CD4-positive, alpha-beta T cell treated with Interleukin-15 for 1 hour (primary cell): ENCODE measurements at regions not wholly inside any gene's neighbourhood (a gene's known extent, or its start where the extent isn't known, plus 50 kb on each side); places are given as distances from the start of the nearest gene placed in this dataset.
"Not testable (repeated sequence)": the region's sequence is repeated elsewhere in the genome, so short reads cannot be mapped to it uniquely, and the experiment has no call there.

Experiments
- DNase-seq: peaks from one replicate; pipeline ENCODE4 v3.0.0-alpha.2; 2020

DNA sequence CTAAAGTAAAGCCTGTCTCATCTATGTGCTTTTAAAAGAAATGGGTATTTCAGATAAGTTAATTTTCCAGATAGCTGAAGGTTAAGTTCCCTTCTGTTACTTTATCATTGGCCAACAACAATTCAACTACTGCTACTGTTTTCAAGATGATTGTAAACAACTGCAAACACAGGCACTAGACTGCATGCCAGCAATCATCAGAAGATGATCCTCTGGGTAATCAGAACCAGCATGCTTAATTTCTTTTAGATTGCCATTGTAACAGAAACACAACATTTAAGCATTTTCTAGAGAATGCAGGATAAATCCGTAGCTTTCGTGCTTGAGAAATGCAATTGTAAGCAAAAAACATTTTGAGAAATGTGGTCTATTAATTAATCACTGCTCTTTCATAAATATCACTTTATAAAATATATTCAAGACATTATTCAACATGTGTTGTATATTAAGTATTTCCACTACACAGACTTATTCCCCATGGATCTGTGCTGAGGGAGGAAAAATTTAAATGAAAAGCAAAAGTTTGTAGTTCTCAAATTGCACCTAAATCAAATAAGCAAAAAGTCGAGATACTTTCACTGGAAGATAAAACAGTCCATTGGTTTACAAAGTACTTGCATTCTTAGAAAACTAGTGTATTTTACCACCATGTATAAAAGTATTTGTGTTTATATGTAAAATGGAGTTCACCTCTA lies 133.7 kb downstream of the ATL2 start:
- DNase-seq, result no peak

DNA sequence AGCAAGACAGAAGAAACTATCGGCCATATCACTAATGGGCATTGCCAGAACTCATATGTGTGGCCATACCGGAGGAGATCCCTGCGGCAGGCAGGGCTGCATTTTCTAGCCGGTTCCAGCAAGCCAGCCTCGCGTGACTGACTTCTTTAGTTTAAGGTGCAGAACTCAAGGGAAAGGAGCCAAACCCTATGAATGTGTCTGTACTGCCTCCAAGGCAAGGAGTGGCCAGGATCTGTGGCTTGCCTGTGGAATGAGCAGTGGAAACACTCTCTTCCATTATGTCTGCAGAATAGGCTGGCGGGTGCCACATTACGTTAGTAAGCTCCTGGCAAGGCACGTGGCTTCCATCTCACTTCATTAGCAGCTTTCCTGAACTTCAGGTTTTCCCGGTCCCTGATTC lies 137.6 kb downstream of the ATL2 start:
- DNase-seq, result no peak

DNA sequence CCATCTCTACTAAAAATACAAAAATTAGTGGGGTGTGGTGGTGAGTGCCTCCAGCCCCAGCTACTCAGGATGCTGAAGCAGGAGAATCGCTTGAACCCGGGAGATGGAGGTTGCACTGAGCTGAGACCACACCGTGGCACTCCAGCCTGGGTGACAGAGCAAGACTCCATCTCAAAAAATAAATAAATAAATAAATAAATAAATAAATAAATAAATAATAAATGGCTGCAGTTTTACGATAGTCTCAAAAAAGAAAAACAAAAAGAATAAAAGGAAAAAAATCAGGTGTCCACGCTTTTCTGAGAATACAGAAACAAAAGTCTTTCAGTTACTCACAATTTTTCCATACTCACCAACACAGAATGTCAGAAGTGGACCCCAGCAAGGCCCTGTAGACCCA lies 138.4 kb downstream of the ATL2 start:
- not testable (repeated sequence) for DNase-seq

DNA sequence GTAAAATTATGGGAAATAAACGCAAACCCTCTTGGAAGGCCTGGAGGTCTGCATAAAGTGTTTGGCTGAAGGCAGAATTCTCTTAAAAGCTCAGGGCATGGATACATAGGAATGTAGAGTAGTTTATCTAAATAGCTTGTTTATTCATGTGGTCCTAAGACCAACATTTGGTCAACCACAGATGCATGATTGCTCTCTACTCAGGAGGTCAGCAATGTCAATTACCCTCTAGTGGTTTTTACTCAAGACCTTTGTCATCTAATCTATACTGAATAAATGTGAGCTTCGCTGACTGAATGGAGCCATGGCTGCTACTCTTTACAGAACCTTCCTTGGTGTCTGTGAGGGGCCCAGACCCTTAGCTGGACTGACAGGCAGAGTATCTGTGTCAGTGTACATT lies 139.8 kb downstream of the ATL2 start:
- DNase-seq, result no peak

DNA sequence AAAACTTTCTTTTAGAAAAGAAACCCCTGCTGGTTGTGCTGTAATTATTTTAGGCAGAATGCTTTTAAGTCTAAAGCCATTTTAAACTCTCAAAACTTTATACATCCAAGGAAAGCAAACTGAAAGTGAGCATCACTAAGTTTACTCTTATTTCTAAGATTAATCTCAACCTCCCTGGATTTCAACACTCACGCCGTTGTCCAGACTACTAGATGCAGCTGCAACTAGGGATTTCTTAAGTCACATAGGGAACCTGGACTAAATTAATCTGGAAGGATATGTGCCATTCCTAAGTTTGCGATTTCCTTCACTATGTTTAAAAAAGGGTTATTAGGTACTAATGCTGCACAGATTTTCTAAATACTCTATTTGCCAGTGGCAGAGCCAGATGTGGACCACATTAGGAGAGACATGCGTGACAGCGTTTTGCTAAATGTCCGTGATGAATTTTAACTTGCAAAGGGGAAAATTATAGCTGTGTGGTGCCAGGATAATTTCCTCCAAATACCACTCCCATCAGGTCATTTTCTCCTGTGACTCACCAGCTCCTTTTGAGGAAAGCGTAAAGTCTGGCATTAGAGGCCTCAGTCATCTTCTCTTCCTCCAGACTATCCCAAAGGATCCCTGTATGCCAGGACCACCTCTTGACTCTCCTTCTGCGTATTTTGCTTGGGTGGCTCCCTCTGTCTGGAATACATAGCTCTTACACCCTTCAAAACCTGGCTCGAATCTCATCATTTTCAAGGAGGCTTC lies 143.7 kb downstream of the ATL2 start:
- no peak for DNase-seq

DNA sequence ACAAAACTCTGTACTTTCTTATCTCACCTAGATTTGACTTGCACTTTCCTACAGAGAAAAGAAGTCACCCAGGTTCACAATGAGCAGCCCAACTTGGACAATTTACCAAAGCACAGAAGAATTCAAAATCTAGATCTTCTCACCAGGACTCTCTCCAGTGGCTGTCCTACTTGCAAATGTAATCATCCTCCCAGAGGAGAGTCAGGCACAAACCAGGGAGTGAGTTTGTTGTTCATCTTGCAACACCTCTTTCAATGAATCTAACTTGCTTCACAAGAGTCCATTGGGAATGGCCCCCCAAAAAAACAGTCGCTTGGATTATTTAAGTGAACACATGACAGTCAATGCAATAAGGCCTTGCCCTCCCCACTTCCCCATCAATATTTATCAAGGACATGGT lies 144.6 kb downstream of the ATL2 start:
- no peak for DNase-seq

DNA sequence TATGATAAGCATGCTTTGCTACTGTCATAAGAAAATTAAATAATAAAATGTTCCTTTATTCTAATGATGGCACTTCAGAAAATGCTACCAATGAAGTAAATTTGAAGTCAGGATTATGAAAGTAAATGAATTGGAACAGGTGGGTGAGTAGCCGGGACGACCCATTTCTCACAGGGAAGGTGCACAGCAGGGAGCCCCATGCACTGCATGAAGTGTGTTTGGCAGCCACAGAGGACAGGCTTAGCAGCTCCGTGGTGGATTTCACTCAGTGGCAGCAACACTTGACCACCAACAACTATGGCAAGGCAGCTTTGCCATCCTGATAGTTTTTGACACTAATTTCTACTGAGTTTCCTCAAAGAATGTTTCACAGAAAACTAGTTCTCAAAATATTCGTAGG lies 146.3 kb downstream of the ATL2 start:
- no peak for DNase-seq

DNA sequence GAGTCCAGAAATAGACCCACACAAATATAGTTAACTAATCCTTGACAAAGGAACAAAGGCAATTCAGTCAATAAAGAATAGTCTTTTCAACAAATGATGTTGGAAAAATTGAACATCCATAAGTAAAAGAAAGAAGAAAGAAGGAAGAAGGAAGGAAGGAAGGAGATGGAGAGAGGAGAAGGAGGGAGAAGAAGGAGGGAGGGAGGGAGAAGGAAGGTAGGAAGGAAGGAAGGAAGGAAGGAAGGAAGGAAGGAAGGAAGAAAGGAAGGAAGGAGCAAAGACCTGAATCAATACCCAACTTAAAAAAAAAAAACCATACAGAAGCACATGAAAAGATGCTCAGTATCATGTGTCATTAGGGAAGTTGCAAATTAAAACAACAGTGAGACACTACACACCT lies 148.3 kb downstream of the ATL2 start:
- DNase-seq, result no peak

DNA sequence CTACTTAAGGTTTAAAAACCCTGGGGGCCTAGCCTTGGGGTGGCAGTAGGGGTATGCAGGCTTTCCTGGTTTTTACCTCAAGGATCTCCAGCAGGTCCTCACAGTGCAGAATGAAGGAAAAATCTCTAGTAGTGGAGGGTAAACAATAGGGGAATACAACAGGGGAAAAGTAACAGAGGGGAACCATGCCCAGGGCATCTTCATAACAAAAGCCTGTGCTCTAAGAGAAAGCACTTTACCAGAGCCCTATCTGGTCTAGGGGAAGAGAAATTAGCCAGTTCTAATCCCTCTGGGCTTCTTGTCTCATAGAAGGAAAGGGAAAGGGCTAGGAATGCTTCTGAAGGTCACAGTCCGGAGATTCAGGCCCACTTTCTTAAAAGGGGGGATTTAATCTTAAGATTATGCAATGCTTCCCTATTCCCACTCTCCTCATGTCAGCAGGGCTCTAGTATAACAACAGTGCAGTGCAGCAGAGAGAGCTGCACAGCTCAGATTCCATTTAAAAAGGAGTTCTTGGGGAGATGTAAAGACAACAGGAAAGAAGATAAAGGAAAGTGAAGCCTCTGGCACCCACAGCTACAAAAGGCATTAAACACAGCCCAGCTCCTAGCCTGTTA lies 149.0 kb upstream of the CYP1B1 start:
- DNase-seq, result no peak

DNA sequence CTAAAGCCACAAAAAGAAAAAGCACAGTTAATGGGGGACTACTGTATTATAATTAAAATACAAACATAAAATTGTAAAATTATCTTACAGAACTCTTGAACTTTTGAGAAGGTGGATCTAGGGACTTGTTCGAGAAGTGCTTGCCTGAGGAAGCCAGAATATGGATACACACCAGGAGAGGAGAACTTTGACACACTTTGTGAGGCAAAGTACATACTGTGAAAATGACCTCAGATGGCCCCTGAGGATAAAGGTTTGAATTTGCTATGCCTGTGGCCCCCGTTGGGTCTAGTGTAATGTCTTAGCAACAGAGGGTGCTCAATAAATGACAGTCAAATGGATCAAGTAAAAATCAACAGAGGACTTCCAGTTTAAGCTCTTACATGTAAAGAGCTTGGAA lies 148.2 kb upstream of the CYP1B1 start:
- no peak for DNase-seq

DNA sequence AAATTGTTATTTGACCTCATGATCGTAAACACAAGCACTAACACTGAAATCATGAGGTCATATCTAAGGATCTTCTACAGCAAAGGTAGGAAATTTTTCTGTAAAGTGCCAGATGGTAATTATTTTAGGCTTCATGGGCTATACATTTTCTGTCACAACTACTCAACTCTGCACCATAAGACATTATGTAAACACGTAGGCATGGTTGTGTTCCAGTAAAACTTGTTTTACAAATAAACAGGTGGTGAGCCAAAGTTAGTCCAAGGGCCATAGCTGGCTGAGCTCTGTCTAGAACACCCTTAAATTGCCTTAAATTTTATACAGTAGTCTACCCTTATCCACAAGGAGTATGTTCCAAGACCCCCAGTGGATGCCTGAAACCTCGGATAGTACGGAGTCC lies 147.3 kb upstream of the CYP1B1 start:
- DNase-seq, result no peak

DNA sequence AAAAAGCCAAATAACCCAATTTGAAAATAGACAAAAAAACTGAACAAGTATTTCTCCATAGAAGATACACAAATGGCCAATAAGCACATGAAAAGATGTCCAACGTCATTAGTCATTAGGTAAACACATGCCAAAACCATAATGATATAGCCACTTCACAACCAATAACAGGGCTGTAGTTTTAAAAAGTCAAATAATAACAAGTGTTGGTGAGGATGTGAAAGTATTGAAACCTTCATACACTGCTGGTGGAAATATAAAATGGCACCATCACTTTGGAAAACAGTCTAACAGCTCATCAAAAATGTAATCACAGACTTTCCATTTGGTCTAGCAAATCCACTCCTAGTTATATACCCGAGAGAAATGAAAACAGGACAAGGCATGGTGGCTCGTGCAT lies 144.2 kb upstream of the CYP1B1 start:
- no peak for DNase-seq

DNA sequence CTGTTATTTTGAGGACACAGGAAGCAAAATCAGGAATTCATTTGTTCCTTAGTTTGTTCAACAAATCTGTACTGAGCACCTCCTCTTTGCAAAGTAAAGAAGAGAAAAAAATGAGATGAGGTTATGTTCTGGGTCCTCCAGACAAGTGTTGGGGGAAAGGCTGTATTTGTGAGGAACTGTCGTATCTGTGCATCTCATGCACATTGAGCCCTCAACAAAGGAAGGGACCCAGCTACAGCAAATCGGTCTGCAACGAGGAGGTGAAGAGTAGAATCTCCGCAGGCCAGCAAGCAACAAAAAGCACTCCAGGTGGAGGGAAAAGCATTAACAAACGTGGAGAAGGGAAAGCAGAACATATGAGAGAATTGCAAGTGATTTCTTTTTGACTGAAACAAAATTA lies 143.0 kb upstream of the CYP1B1 start:
- DNase-seq, result no peak

DNA sequence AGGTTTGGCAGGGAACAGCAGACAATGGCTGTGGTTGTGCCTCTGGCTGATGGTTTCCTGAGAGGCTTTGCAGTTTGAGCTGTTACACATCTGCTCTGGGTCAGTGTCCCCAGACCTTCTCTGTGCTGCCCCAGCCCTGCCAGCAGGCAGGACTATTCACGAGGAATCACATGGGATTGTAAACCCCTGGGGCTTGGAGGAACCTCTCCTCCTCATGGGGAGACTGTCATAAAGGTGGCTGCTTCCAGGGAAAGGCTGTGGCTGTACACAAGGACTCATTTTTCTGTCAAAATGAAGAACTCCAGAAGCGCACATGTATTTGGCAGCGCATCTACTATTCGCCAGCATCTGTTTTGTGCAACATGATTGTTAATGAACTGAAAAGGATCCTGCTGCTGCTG lies 142.6 kb upstream of the CYP1B1 start:
- DNase-seq, result no peak

DNA sequence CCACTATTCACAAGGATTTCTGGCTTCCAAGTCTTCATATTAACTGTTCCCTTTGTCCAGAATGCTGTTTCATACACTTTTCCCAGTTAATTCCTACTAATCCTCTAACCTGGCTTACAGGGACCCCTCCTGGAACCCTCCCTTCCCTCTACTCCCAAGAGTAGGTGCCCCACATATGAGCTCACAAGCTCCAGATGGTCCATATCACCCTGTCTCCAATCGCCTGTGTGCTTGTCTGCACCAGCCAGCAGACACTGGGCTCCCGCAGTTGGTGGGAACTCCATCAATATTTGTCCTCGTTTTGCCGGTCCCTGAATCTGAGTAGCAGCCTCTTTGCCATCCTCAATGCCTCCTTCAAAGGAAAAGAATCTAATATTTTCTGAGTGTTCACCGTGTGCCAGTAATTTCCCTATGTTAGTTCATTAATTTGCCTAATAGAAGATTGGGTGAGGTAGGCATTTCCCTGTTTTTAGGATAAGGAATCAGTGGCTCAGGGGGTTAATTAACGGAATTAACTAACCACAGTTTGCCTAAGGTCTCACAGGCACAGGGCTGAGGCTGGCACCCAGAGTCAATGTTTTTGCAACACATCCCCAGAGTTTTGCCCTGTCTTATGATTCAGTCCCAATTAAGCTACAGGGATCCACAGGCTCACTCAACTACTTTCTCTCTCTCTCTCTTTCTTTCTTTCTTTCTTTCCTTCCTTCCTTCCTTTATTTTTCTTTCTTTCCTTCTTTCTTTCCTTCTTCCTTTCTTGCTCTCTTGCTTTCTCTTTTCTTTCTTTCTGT lies 141.6 kb upstream of the CYP1B1 start:
- no peak for DNase-seq

DNA sequence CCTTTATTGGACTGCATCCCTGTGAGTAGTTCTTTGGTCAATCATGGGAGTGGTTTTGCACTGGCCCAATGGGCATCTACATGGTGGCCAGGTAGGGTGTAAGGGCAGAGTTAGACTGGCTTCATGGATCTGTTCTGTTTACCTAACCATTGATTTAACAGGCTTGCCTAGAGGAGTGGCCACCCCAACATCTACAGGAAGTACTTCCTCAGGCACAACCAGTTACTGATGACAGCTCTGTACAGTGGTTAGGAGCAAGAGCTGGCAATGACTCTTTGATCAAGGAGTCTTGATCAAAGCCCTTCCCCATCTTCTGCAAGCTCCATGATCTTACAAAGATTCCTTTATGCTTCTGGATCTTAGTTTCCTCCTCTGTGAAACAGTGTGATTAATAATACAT lies 140.9 kb upstream of the CYP1B1 start:
- DNase-seq, result no peak

DNA sequence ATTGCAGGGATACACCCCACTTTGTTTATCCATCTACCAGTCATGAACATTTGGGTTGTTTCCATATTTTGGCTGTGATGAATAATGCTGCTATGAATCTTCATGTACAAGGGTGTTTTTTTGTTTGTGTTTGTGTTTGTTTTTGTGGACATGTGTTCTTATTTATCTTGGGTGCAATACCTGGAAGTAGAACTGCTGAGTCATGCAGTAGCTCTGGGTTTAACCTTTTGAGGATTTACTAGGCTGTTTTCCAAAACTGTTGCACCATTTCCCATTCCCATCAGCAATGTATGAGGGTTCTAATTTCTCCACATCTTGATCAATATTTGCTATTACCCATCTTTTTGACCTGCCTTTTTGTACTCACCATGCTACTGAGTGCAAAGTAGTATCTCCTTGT lies 140.0 kb upstream of the CYP1B1 start:
- no peak for DNase-seq

DNA sequence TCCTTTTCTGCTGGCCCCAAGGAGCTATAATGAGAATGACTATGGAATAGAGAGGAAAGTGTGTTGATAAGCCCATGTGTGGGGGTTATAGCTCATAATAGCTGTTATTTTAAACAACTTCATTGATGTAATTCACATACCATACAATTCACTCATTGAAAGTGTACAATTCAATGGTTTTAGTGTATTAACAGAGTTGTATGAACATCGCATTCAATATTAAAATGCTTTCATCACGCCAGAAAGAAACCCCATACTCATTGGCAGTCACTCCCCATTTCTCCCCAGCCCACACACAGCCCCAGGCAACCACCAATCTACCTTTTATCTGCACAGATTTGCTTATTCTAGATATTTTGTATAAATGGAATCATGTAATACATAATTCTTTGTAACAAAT lies 139.6 kb upstream of the CYP1B1 start:
- DNase-seq, result no peak

DNA sequence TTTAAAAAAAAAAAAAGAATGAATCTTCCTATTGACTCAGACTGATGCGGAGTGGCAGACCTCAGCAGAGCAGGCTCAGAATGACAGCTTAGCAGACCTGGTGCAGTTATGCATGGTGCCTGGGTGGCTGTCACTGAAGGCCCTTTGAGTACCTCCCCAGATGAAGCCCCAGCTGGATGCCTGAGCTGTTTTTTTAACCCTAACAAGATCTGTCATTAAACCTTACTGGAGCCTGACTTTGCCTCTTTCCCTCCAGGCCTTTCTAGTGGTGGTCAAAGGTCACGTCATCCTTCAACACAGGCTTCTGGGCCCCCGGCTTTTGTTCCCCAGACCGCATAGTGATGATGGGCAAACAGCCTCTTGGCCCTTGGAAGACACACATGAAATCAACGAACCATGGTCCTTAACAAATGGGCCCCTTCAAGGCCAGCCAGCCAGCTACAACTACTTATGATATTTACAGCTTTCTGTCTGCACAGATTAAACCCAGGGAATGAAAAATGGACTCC lies 138.3 kb upstream of the CYP1B1 start:
- DNase-seq, result no peak

DNA sequence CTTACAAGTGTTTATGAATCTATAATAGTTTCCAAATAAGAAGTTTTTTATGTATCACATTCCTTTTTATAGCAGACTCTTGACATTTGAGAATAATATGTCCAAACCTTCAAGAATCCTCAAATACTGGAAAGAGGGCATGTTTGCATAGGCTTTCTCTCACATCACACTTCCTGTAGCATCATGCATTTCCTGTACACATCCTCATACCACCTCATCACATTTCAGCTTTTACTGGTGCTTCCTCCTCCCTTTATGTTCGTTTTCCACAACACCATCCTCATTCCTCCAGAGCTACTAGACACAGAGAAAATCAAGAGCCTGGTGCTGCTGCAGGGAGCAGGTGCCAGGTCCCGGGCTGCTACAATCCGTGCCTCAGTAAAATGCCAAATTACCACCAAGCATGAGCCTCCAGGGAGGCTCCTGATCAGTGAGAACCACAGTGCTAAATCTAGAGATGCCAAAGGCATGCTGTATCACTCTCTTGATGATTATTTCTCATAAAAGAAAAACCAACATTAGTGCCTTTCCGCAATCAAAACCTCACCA lies 137.7 kb upstream of the CYP1B1 start:
- DNase-seq, result no peak

DNA sequence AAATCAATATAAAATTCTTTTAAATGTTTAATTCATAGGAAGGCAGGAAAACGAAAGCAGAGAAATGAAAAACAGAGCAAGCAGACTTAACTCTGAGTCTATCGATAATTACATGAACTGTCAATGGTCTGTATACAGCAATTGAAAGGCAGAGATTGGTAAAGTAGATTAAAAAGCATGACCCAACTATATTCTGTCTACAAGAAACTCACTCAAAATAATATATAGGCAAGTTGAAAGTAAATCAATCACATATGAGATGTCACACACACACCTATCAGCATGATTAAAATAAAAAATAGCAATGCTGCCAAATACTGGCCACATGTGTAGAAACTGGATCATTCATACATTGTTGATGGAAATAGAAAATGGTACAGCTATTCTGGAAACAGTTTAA lies 136.4 kb upstream of the CYP1B1 start:
- no peak for DNase-seq

DNA sequence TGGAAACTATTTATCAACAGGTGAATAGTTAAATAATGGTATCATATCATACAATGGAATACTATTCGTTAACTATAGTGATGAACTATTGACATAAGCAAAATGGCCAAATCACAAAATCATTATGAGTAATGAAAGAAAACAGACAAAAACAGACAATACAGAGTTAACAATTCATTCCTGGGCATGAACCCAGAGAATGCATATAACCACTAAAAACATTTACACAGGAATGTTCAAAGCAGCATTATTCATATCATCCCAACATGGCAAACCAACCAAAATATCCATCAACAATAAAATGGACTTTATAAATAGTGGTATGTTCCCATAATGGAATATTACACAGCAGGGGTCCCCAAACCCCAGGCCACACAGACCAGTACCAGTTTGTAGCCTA lies 131.2 kb upstream of the CYP1B1 start:
- DNase-seq, result no peak

DNA sequence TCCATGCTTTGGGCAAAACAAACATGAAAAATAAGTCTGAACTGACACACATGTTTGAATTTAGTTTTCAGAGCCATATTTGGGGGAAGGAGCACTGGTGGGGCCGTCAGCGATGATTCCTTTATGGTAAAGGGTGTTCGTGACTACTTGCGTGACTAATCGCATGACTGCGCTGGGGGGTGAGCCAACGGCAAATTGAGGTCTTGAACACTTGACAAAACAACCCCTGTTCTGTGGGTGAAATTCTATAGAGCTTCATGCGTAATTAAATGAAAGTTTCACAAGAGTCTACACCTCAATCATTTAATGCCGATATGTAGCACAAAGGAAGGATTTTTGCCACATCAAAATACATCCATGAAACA lies 127.5 kb upstream of the CYP1B1 start:
- no peak for DNase-seq
